GM23338 (cell line): ENCODE measurements at regions not wholly inside any gene's neighbourhood (a gene's known extent, or its start where the extent isn't known, plus 50 kb on each side); places are given as distances from the start of the nearest gene placed in this dataset.

Experiments
- ATAC-seq: fragments of 200-7000 bp; cut with Tn5 transposase; 3 replicates; pipeline ENCODE4 v1.9.1; 2020
- DNase-seq: peaks from one replicate; pipeline ENCODE4 v3.0.0-alpha.2; 2015; ENCODE audit warnings: low spot score
- H2AFZ ChIP-seq: fragments of 200-600 bp; sonication (generic); 2 replicates; pipeline ENCODE4 v1.8.0; 2016; ENCODE audit warnings: antibody characterized with exemption, mild to moderate bottlenecking, moderate library complexity
- H3F3A ChIP-seq: fragments of 200-600 bp; sonication (generic); replicated peaks from 2 replicates; pipeline ENCODE4 v1.8.0; 2017; ENCODE audit warnings: antibody characterized with exemption, mixed run types, low read depth
- H3K27ac ChIP-seq: fragments of 200-600 bp; sonication (generic); 2 replicates; pipeline ENCODE4 v1.6.1; 2016; ENCODE audit warnings: low read depth
- H3K27me3 ChIP-seq: fragments of 200-600 bp; sonication (generic); 2 replicates; pipeline ENCODE4 v1.8.0; 2016; ENCODE audit warnings: mild to moderate bottlenecking, mixed run types, moderate library complexity; ENCODE audit not compliant: insufficient read depth
- H3K36me3 ChIP-seq: fragments of 200-600 bp; sonication (generic); 2 replicates; pipeline ENCODE4 v1.8.0; 2016; ENCODE audit warnings: mild to moderate bottlenecking; ENCODE audit not compliant: insufficient read depth
- H3K4me1 ChIP-seq: fragments of 200-600 bp; sonication (generic); 2 replicates; pipeline ENCODE4 v1.8.0; 2016; ENCODE audit warnings: mild to moderate bottlenecking, moderate library complexity; ENCODE audit not compliant: insufficient read depth
- H3K4me2 ChIP-seq: fragments of 200-600 bp; sonication (generic); 2 replicates; pipeline ENCODE4 v1.7.1; 2017; ENCODE audit warnings: mixed run types
- H3K4me3 ChIP-seq: fragments of 200-600 bp; sonication (generic); 2 replicates; pipeline ENCODE4 v1.6.1; 2016; ENCODE audit warnings: mixed run types
- H3K79me2 ChIP-seq: fragments of 200-600 bp; sonication (generic); replicated peaks from 2 replicates; pipeline ENCODE4 v1.8.0; 2017; ENCODE audit warnings: mild to moderate bottlenecking; ENCODE audit not compliant: insufficient read depth
- H3K9me2 ChIP-seq: fragments of 200-600 bp; sonication (generic); 2 replicates; pipeline ENCODE4 v1.8.0; 2017; ENCODE audit not compliant: insufficient read depth
- H4K20me1 ChIP-seq: fragments of 200-600 bp; sonication (generic); replicated peaks from 2 replicates; pipeline ENCODE4 v1.8.0; 2017; ENCODE audit warnings: mild to moderate bottlenecking; ENCODE audit not compliant: insufficient read depth
- H3K27ac Mint-ChIP-seq: 2 replicates; pipeline ENCODE4 v1.8.0; 2020; ENCODE audit warnings: inconsistent platforms, mild to moderate bottlenecking, moderate library complexity, mixed read lengths
- H3K27me3 Mint-ChIP-seq: 3 replicates; pipeline ENCODE4 v1.8.0; 2022; ENCODE audit warnings: low read depth, mild to moderate bottlenecking, moderate library complexity, mixed read lengths, inconsistent platforms; ENCODE audit not compliant: insufficient read depth, poor library complexity
- H3K36me3 Mint-ChIP-seq: 3 replicates; pipeline ENCODE4 v1.8.0; 2021; ENCODE audit warnings: low read depth, mild to moderate bottlenecking, inconsistent platforms, moderate library complexity, mixed read lengths
- H3K4me1 Mint-ChIP-seq: 3 replicates; pipeline ENCODE4 v1.8.0; 2020; ENCODE audit warnings: mild to moderate bottlenecking, inconsistent platforms, mixed read lengths
- H3K4me3 Mint-ChIP-seq: 3 replicates; pipeline ENCODE4 v1.8.0; 2021; ENCODE audit warnings: moderate library complexity, mild to moderate bottlenecking, inconsistent platforms, mixed read lengths
- H3K9me3 Mint-ChIP-seq: 3 replicates; pipeline ENCODE4 v1.8.0; 2020; ENCODE audit warnings: moderate library complexity, mild to moderate bottlenecking, inconsistent platforms, mixed read lengths
- CREB1 ChIP-seq: fragments of 250-450 bp; sonication (Bioruptor Pico); IDR thresholded peaks from 2 replicates; pipeline ENCODE4 v1.5.0; 2020; ENCODE audit warnings: low read depth, mild to moderate bottlenecking, moderate library complexity
- EZH2 ChIP-seq: fragments of 200-600 bp; sonication (generic); IDR thresholded peaks from one replicate; pipeline ENCODE4 v1.8.0; 2017; ENCODE audit warnings: antibody characterized with exemption, mild to moderate bottlenecking, low read depth; ENCODE audit not compliant: unreplicated experiment
- EZH2phosphoT487 ChIP-seq: fragments of 200-600 bp; sonication (generic); IDR thresholded peaks from one replicate; pipeline ENCODE4 v1.8.1; 2018; ENCODE audit warnings: antibody characterized with exemption; ENCODE audit not compliant: unreplicated experiment
- JUNB ChIP-seq: IDR thresholded peaks from one replicate; pipeline ENCODE4 v1.6.1; 2016; ENCODE audit warnings: antibody characterized with exemption; ENCODE audit not compliant: unreplicated experiment
- NANOG ChIP-seq: IDR thresholded peaks from 2 replicates; pipeline ENCODE4 v1.6.1; 2016; ENCODE audit warnings: antibody characterized with exemption, borderline replicate concordance
- POLR2AphosphoS5 ChIP-seq: IDR thresholded peaks from 2 replicates; pipeline ENCODE4 v1.6.1; 2016; ENCODE audit warnings: antibody characterized with exemption, low read depth
- STAT1 ChIP-seq: IDR thresholded peaks from one replicate; pipeline ENCODE4 v1.6.1; 2016; ENCODE audit warnings: antibody characterized with exemption; ENCODE audit not compliant: unreplicated experiment
- ZNF114 ChIP-seq: fragments of 250-450 bp; sonication (Bioruptor Pico); IDR thresholded peaks from 2 replicates; pipeline ENCODE4 v1.5.0; 2020; ENCODE audit warnings: mild to moderate bottlenecking, moderate library complexity
- ZNF331 ChIP-seq: fragments of 250-450 bp; sonication (Bioruptor Pico); IDR thresholded peaks from 2 replicates; pipeline ENCODE4 v1.5.0; 2020; ENCODE audit warnings: low read depth, mild to moderate bottlenecking, moderate library complexity
- TF ChIP-seq, protein P1 (sequence below): fragments of 250-450 bp; sonication (Bioruptor Pico); IDR thresholded peaks from 2 replicates; pipeline ENCODE4 v1.5.0; 2020; ENCODE audit warnings: mild to moderate bottlenecking, moderate library complexity
- TF ChIP-seq, protein P2 (sequence below), 2 experiments: fragments of 200-600 bp in 1 of 2; sonication (generic) in 1 of 2; conservative IDR thresholded peaks; 2 replicates each; pipeline versions ENCODE4 v1.5.1 to v1.6.1; 2016 to 2017; ENCODE audit warnings: antibody characterized with exemption in 2 of 2, low read depth in 2 of 2, mild to moderate bottlenecking in 2 of 2, moderate library complexity in 1 of 2
- TF ChIP-seq, protein P3 (sequence below): IDR thresholded peaks from 2 replicates; pipeline ENCODE4 v1.6.1; 2016; ENCODE audit warnings: antibody characterized with exemption
- TF ChIP-seq, protein P4 (sequence below): IDR thresholded peaks from one replicate; pipeline ENCODE4 v1.6.1; 2018; ENCODE audit warnings: antibody characterized with exemption; ENCODE audit not compliant: unreplicated experiment

DNA sequence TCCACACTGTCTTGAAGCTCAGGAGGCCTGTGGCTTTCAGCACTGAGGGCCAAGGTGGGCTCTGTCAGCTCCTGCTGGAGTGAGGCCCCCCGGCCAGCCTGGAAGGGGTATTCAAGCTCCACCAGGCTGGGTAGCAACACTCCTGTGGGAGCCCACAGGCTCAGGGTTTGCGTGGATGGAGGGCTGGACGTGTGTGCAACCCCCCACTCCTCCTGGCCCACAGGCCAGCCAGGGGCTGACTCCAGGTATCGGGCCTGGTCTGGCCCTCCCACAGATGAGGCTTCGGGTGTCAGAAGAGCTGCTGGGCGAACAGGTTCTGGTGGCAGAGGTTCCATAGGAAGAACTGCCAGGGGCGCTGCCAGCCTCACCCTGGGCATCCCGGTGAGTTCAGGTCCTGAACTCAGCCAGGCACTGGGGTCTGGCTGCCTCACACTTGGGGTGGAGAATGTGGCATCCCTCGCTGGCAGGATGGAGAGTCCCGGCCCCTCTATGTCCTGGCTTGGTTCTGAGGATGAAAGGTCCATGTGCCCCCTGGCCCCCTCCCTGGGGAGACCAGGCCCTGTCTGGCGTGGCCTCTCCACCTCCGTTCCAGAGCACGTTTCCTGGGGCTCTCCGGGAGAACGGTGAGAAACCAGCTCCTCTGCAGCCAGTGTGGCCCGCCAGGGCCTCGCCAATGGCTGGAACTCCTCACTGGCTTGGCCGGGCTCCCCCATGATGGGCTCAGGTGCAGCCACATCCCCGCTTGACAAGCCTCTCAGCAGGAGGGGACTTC, 64.6 kb upstream of the TARDBP start:
- H3K9me2 ChIP-seq, result no peaks in the 10 kb centered on the region
- H3K4me1 ChIP-seq, result no peaks in the 10 kb centered on the region
- H3K36me3 Mint-ChIP-seq, result no peaks in the 10 kb centered on the region
- no peak for TF ChIP-seq EZH2phosphoT487
- TF ChIP-seq, protein P1, sequence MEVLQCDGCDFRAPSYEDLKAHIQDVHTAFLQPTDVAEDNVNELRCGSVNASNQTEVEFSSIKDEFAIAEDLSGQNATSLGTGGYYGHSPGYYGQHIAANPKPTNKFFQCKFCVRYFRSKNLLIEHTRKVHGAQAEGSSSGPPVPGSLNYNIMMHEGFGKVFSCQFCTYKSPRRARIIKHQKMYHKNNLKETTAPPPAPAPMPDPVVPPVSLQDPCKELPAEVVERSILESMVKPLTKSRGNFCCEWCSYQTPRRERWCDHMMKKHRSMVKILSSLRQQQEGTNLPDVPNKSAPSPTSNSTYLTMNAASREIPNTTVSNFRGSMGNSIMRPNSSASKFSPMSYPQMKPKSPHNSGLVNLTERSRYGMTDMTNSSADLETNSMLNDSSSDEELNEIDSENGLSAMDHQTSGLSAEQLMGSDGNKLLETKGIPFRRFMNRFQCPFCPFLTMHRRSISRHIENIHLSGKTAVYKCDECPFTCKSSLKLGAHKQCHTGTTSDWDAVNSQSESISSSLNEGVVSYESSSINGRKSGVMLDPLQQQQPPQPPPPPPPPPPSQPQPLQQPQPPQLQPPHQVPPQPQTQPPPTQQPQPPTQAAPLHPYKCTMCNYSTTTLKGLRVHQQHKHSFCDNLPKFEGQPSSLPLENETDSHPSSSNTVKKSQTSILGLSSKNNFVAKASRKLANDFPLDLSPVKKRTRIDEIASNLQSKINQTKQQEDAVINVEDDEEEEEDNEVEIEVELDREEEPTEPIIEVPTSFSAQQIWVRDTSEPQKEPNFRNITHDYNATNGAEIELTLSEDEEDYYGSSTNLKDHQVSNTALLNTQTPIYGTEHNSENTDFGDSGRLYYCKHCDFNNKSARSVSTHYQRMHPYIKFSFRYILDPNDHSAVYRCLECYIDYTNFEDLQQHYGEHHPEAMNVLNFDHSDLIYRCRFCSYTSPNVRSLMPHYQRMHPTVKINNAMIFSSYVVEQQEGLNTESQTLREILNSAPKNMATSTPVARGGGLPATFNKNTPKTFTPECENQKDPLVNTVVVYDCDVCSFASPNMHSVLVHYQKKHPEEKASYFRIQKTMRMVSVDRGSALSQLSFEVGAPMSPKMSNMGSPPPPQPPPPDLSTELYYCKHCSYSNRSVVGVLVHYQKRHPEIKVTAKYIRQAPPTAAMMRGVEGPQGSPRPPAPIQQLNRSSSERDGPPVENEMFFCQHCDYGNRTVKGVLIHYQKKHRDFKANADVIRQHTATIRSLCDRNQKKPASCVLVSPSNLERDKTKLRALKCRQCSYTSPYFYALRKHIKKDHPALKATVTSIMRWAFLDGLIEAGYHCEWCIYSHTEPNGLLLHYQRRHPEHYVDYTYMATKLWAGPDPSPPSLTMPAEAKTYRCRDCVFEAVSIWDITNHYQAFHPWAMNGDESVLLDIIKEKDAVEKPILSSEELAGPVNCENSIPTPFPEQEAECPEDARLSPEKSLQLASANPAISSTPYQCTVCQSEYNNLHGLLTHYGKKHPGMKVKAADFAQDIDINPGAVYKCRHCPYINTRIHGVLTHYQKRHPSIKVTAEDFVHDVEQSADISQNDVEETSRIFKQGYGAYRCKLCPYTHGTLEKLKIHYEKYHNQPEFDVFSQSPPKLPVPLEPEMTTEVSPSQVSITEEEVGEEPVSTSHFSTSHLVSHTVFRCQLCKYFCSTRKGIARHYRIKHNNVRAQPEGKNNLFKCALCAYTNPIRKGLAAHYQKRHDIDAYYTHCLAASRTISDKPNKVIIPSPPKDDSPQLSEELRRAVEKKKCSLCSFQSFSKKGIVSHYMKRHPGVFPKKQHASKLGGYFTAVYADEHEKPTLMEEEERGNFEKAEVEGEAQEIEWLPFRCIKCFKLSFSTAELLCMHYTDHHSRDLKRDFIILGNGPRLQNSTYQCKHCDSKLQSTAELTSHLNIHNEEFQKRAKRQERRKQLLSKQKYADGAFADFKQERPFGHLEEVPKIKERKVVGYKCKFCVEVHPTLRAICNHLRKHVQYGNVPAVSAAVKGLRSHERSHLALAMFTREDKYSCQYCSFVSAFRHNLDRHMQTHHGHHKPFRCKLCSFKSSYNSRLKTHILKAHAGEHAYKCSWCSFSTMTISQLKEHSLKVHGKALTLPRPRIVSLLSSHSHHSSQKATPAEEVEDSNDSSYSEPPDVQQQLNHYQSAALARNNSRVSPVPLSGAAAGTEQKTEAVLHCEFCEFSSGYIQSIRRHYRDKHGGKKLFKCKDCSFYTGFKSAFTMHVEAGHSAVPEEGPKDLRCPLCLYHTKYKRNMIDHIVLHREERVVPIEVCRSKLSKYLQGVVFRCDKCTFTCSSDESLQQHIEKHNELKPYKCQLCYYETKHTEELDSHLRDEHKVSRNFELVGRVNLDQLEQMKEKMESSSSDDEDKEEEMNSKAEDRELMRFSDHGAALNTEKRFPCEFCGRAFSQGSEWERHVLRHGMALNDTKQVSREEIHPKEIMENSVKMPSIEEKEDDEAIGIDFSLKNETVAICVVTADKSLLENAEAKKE, result no peak
- TF ChIP-seq, protein P2, sequence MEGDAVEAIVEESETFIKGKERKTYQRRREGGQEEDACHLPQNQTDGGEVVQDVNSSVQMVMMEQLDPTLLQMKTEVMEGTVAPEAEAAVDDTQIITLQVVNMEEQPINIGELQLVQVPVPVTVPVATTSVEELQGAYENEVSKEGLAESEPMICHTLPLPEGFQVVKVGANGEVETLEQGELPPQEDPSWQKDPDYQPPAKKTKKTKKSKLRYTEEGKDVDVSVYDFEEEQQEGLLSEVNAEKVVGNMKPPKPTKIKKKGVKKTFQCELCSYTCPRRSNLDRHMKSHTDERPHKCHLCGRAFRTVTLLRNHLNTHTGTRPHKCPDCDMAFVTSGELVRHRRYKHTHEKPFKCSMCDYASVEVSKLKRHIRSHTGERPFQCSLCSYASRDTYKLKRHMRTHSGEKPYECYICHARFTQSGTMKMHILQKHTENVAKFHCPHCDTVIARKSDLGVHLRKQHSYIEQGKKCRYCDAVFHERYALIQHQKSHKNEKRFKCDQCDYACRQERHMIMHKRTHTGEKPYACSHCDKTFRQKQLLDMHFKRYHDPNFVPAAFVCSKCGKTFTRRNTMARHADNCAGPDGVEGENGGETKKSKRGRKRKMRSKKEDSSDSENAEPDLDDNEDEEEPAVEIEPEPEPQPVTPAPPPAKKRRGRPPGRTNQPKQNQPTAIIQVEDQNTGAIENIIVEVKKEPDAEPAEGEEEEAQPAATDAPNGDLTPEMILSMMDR (conservative IDR thresholded peaks at IDR 0.05; ENCODE audit: low read depth in 2 of 2), result no peak
- TF ChIP-seq EZH2, result no peak
- no peak for TF ChIP-seq NANOG
- TF ChIP-seq CREB1 (CRISPR knock-in tag), result no peak
- TF ChIP-seq, protein P3, sequence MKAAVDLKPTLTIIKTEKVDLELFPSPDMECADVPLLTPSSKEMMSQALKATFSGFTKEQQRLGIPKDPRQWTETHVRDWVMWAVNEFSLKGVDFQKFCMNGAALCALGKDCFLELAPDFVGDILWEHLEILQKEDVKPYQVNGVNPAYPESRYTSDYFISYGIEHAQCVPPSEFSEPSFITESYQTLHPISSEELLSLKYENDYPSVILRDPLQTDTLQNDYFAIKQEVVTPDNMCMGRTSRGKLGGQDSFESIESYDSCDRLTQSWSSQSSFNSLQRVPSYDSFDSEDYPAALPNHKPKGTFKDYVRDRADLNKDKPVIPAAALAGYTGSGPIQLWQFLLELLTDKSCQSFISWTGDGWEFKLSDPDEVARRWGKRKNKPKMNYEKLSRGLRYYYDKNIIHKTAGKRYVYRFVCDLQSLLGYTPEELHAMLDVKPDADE, result no peak
- no peak for TF ChIP-seq STAT1
- TF ChIP-seq ZNF114 (CRISPR knock-in tag), result no peak
- no peak for TF ChIP-seq ZNF331 (CRISPR knock-in tag)
- TF ChIP-seq JUNB, result no peak
- TF ChIP-seq, protein P4, sequence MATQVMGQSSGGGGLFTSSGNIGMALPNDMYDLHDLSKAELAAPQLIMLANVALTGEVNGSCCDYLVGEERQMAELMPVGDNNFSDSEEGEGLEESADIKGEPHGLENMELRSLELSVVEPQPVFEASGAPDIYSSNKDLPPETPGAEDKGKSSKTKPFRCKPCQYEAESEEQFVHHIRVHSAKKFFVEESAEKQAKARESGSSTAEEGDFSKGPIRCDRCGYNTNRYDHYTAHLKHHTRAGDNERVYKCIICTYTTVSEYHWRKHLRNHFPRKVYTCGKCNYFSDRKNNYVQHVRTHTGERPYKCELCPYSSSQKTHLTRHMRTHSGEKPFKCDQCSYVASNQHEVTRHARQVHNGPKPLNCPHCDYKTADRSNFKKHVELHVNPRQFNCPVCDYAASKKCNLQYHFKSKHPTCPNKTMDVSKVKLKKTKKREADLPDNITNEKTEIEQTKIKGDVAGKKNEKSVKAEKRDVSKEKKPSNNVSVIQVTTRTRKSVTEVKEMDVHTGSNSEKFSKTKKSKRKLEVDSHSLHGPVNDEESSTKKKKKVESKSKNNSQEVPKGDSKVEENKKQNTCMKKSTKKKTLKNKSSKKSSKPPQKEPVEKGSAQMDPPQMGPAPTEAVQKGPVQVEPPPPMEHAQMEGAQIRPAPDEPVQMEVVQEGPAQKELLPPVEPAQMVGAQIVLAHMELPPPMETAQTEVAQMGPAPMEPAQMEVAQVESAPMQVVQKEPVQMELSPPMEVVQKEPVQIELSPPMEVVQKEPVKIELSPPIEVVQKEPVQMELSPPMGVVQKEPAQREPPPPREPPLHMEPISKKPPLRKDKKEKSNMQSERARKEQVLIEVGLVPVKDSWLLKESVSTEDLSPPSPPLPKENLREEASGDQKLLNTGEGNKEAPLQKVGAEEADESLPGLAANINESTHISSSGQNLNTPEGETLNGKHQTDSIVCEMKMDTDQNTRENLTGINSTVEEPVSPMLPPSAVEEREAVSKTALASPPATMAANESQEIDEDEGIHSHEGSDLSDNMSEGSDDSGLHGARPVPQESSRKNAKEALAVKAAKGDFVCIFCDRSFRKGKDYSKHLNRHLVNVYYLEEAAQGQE, result no peak
- no peak for TF ChIP-seq POLR2AphosphoS5
- H4K20me1 ChIP-seq, result no peaks in the 10 kb centered on the region
- H2AFZ ChIP-seq, result no peak overlapping the region
- DNase-seq (no peak), ATAC-seq (no peak)
- H3K79me2 ChIP-seq, result no peaks in the 10 kb centered on the region
- H3K36me3 ChIP-seq, result no peaks in the 10 kb centered on the region
- no peaks in the 10 kb centered on the region for H3K27me3 ChIP-seq
- no peaks in the 10 kb centered on the region for H3K9me3 Mint-ChIP-seq
- no peak overlapping the region for H3K4me2 ChIP-seq
- no peak overlapping the region for H3K4me3 Mint-ChIP-seq
- H3K27ac Mint-ChIP-seq, result no peak overlapping the region
- H3K27me3 Mint-ChIP-seq, result peaks cover 13% of the 10 kb centered on the region
- no peaks in the 10 kb centered on the region for H3F3A ChIP-seq
- no peak overlapping the region for H3K27ac ChIP-seq
- H3K4me3 ChIP-seq, result no peak overlapping the region
- peaks cover 11% of the 10 kb centered on the region for H3K4me1 Mint-ChIP-seq
